VCaP (cell line): ENCODE measurements at regions not wholly inside any gene's neighbourhood (a gene's known extent, or its start where the extent isn't known, plus 50 kb on each side); places are given as distances from the start of the nearest gene placed in this dataset.

ENCODE experiments used
- H3K27ac ChIP-seq: fragments of 450-650 bp; 2 replicates; pipeline ENCODE4 v1.5.1; 2017
- TF ChIP-seq, protein P1 (sequence below): fragments of 450-650 bp; conservative IDR thresholded peaks from 2 replicates; pipeline ENCODE4 v1.5.1; 2017; ENCODE audit warnings: mild to moderate bottlenecking, moderate library complexity

DNA sequence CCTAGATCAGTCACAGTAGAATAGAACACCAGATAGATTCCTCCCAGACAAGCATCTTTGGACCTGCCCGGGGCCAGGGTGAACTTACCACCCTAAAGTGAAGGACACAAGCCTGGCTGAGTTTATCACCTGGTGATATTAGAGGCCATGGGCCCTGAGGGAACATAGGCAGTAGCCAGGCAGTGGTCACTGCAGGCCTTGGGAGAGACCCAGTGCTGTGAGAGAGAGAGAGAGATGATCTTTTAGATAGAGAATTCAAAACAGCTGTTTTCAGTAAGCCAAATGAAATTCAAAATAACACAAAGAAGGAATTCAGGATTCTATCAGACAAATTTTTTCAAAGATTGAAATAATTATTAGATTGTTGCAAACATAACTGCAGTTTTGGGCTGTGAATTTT lies 1679.9 kb downstream of the EFNB2 start:
- TF ChIP-seq, protein P1, sequence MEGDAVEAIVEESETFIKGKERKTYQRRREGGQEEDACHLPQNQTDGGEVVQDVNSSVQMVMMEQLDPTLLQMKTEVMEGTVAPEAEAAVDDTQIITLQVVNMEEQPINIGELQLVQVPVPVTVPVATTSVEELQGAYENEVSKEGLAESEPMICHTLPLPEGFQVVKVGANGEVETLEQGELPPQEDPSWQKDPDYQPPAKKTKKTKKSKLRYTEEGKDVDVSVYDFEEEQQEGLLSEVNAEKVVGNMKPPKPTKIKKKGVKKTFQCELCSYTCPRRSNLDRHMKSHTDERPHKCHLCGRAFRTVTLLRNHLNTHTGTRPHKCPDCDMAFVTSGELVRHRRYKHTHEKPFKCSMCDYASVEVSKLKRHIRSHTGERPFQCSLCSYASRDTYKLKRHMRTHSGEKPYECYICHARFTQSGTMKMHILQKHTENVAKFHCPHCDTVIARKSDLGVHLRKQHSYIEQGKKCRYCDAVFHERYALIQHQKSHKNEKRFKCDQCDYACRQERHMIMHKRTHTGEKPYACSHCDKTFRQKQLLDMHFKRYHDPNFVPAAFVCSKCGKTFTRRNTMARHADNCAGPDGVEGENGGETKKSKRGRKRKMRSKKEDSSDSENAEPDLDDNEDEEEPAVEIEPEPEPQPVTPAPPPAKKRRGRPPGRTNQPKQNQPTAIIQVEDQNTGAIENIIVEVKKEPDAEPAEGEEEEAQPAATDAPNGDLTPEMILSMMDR, result no peak
- H3K27ac ChIP-seq, result no peak overlapping the region

DNA sequence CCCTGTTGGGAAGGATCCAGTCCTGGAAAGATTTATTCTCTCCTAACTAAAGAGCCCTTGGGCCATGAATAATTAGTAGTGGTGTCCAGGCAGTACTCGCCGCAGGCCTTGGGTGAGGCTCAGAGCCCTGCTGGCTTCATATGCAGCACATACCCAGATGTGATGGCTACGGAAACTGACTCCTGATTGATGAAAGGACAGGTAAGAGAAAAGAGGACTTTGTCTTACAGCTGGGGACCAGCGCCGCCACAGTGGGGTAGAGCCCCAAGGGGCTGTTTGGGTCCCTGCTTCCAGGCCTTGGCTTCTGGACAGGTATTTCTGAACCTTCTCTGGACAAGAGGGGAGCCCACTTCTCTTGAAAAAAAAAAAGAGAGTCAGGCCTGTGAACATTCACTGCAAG lies 1680.8 kb downstream of the EFNB2 start:
- H3K27ac ChIP-seq, result no peak overlapping the region
- TF ChIP-seq, protein P1, result no peak

DNA sequence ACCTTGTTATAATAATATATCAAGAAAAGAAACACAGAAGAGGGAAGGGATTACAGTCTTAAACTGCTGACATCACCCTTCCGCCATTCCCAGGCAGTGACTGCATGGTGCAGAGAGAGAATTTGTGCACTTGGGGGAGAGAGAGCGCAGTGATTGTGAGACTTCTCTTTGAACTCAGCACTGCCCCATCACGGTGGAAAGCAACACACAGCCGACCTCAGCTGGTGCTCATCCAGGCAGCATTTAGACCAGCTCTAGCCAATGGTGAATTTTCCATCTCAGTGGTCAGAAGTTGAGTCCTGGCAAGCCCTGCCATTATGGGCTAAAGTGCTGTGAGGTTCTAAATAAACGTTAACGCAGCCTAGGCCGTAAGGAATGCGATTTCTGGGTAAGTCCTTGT lies 1681.5 kb downstream of the EFNB2 start:
- no peak overlapping the region for H3K27ac ChIP-seq
- TF ChIP-seq, protein P1, result no peak

DNA sequence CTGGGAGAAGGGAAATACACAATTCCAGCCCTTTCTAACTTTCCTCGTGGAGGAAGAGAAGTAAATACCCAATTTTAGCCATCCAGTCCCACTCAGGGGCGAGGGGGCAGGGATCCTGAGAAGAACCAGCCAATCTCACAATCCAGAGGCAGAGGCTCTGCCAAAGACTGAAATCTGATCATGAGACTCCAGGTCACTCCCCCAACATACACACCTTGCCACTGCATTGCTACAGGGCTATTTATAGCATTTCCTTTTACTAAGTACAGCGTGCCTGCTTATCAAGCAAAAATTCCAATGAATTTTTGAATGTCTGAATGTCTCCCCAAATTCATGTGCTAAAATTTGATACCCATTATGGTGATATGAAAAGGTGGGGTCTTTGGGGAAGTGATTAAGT lies 1687.5 kb downstream of the EFNB2 start:
- TF ChIP-seq, protein P1, result no peak

DNA sequence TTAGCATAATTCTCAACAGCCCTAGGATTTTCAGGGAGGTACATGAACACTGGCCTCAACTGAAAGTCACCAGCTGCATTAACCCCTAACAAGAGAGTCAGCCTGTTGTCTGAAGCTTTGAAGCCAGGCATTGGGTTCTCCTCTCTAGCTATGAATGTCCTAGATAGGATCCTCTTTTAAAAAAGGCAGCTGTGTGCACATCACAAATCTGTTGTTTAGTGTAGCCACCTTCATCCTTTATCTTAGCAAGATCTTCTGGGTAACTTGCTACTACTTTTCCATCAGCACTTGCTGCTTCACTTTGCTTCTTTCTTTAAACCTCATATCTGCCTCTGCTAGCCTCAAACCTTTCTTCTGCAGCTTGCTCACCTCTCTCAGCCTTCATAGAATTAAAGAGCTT lies 1692.1 kb downstream of the EFNB2 start:
- TF ChIP-seq, protein P1, result no peak
- no peak overlapping the region for H3K27ac ChIP-seq

More for the DNA sequence above, 1687.5 kb downstream of the EFNB2 start:
- no peak overlapping the region for H3K27ac ChIP-seq

DNA sequence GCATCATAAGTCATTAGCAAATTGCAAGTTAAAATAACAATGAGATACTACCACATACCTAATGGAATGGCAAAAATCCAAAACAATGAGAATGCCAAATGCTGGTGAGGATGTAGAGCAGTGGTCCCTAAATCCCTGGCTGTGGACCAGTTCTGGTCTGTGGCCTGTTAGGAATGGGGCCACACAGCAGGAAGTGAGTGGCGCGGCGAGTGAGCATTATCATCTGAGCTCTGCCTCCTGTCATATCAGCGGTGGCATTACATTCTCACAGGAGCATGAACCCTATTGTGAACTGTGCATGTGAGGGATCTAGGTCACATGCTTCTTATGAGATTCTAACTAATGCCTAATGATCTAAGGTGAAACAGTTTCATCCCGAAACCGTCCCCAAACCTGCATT lies 1694.4 kb downstream of the EFNB2 start:
- no peak overlapping the region for H3K27ac ChIP-seq
- TF ChIP-seq, protein P1, result no peak

DNA sequence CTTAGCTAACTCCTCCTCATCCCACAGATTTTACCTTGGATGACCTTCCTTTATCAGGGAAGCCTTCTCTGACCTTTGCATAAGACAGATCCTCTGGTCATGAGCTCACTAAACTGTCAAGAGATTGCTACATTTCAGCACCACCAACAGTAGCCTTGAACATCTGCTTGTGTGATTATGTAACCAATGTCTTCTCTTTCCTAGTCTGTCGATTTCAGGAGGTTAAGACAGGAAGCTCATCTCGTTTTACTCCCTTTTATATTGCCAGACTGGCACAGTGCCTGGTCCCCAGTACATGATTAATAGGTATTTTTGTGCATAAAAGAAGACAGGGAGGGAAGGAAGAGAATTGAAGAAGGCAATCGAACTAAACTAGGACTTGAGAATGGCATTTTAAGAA lies 1697.7 kb downstream of the EFNB2 start:
- TF ChIP-seq, protein P1, result no peak
- no peak overlapping the region for H3K27ac ChIP-seq

DNA sequence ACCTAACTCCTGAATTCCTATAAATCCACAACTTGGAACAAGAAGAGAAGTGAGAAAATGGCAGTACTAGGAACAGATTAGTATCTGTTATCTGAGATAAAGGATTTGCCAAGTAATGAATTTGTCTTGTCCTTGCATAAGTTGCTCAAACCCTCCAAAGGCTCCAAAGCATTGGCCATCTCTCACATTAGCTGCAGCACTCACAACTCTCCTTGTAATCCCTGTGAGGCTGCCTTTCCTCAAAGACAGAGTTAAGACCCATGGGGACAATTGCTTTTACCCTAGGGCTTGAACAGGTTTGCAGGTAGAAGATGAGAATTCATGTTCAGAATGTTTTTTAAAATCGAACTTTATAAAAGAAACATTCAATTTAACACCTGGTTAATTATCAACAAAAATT lies 1702.2 kb downstream of the EFNB2 start:
- no peak overlapping the region for H3K27ac ChIP-seq
- TF ChIP-seq, protein P1, result no peak
